HG03095 (cell line): ENCODE measurements at regions not wholly inside any gene's neighbourhood (a gene's known extent, or its start where the extent isn't known, plus 50 kb on each side); places are given as distances from the start of the nearest gene placed in this dataset.
"Not testable (repeated sequence)": the region's sequence is repeated elsewhere in the genome, so short reads cannot be mapped to it uniquely, and the experiment has no call there.

ENCODE experiments used
- ATAC-seq: cut with Tn5 transposase; IDR thresholded peaks from one replicate; pipeline ENCODE4 v1.9.1; 2021; ENCODE audit warnings: moderate library complexity; ENCODE audit not compliant: unreplicated experiment

GRCh38 chr10:76621886-76622620, 1015.6 kb downstream of the KCNMA1 start:
- ATAC-seq = no peak

GRCh38 chr10:76618641-76619040, 1019.0 kb downstream of the KCNMA1 start:
- no peak for ATAC-seq

GRCh38 chr10:76618171-76618570, 1019.4 kb downstream of the KCNMA1 start:
- ATAC-seq = no peak

GRCh38 chr10:76616666-76617065, 1020.9 kb downstream of the KCNMA1 start:
- not testable (repeated sequence) for ATAC-seq

- no peak for ATAC-seq
Observed at GRCh38 chr10:76615049-76615448, 1022.6 kb downstream of the KCNMA1 start.
